Glutamatergic neuron (in vitro differentiated cells): ENCODE measurements at regions not wholly inside any gene's neighbourhood (a gene's known extent, or its start where the extent isn't known, plus 50 kb on each side); places are given as distances from the start of the nearest gene placed in this dataset.

ENCODE experiments used
- DNase-seq: peaks from one replicate; pipeline ENCODE4 v3.0.0; 2022
- H3K27ac Mint-ChIP-seq: one replicate; pipeline ENCODE4 v1.8.0; 2020; ENCODE audit warnings: mild to moderate bottlenecking, mixed read lengths, inconsistent platforms; ENCODE audit not compliant: unreplicated experiment
- H3K27me3 Mint-ChIP-seq: one replicate; pipeline ENCODE4 v1.8.0; 2020; ENCODE audit warnings: mild to moderate bottlenecking, moderate library complexity, mixed read lengths, inconsistent platforms; ENCODE audit not compliant: unreplicated experiment
- H3K36me3 Mint-ChIP-seq: one replicate; pipeline ENCODE4 v1.8.0; 2020; ENCODE audit warnings: mild to moderate bottlenecking, mixed read lengths, inconsistent platforms; ENCODE audit not compliant: unreplicated experiment
- H3K4me1 Mint-ChIP-seq: one replicate; pipeline ENCODE4 v1.8.0; 2020; ENCODE audit warnings: mild to moderate bottlenecking, low read depth, mixed read lengths, inconsistent platforms; ENCODE audit not compliant: unreplicated experiment
- H3K4me3 Mint-ChIP-seq: one replicate; pipeline ENCODE4 v1.8.0; 2020; ENCODE audit warnings: mild to moderate bottlenecking, mixed read lengths, inconsistent platforms; ENCODE audit not compliant: unreplicated experiment
- H3K9me3 Mint-ChIP-seq: one replicate; pipeline ENCODE4 v1.8.0; 2020; ENCODE audit warnings: mild to moderate bottlenecking, moderate library complexity, mixed read lengths, inconsistent platforms; ENCODE audit not compliant: unreplicated experiment
- CTCF ChIP-seq: fragments of 200-600 bp; sonication (generic); IDR thresholded peaks from one replicate; pipeline ENCODE4 v1.5.0; 2021; ENCODE audit not compliant: partially characterized antibody, unreplicated experiment

GRCh38 chr14:31982642-31983041 lies 94.5 kb upstream of the ARHGAP5 start:
- no peaks in the 10 kb centered on the region for H3K27me3 Mint-ChIP-seq
- peaks cover 12% of the 10 kb centered on the region for H3K36me3 Mint-ChIP-seq
- H3K4me3 Mint-ChIP-seq: no peak overlapping the region
- no peak for TF ChIP-seq CTCF
- H3K27ac Mint-ChIP-seq: no peak overlapping the region
- no peaks in the 10 kb centered on the region for H3K4me1 Mint-ChIP-seq
- H3K9me3 Mint-ChIP-seq: peaks cover 2% of the 10 kb centered on the region
- no peak for DNase-seq

GRCh38 chr14:31986405-31986804 lies 90.7 kb upstream of the ARHGAP5 start:
- no peak overlapping the region for H3K4me3 Mint-ChIP-seq
- H3K9me3 Mint-ChIP-seq: peaks cover 2% of the 10 kb centered on the region
- no peaks in the 10 kb centered on the region for H3K4me1 Mint-ChIP-seq
- TF ChIP-seq CTCF: no peak
- H3K27ac Mint-ChIP-seq: no peak overlapping the region
- no peak for DNase-seq
- no peaks in the 10 kb centered on the region for H3K27me3 Mint-ChIP-seq
- H3K36me3 Mint-ChIP-seq: peaks cover 7% of the 10 kb centered on the region

GRCh38 chr14:31987721-31988120 lies 89.4 kb upstream of the ARHGAP5 start:
- no peaks in the 10 kb centered on the region for H3K36me3 Mint-ChIP-seq
- TF ChIP-seq CTCF: no peak
- no peak overlapping the region for H3K4me3 Mint-ChIP-seq
- H3K9me3 Mint-ChIP-seq: peaks cover 2% of the 10 kb centered on the region
- no peak overlapping the region for H3K27ac Mint-ChIP-seq
- no peaks in the 10 kb centered on the region for H3K27me3 Mint-ChIP-seq
- H3K4me1 Mint-ChIP-seq: no peaks in the 10 kb centered on the region
- DNase-seq: no peak

- no peak overlapping the region for H3K27ac Mint-ChIP-seq
- no peaks in the 10 kb centered on the region for H3K36me3 Mint-ChIP-seq
- H3K9me3 Mint-ChIP-seq: no peaks in the 10 kb centered on the region
- H3K4me3 Mint-ChIP-seq: no peak overlapping the region
- H3K27me3 Mint-ChIP-seq: no peaks in the 10 kb centered on the region
- DNase-seq: no peak
- no peak for TF ChIP-seq CTCF
- H3K4me1 Mint-ChIP-seq: peaks cover under 1% of the 10 kb centered on the region
These were observed 88.9 kb upstream of the ARHGAP5 start for GRCh38 chr14:31988244-31988643.

DNA sequence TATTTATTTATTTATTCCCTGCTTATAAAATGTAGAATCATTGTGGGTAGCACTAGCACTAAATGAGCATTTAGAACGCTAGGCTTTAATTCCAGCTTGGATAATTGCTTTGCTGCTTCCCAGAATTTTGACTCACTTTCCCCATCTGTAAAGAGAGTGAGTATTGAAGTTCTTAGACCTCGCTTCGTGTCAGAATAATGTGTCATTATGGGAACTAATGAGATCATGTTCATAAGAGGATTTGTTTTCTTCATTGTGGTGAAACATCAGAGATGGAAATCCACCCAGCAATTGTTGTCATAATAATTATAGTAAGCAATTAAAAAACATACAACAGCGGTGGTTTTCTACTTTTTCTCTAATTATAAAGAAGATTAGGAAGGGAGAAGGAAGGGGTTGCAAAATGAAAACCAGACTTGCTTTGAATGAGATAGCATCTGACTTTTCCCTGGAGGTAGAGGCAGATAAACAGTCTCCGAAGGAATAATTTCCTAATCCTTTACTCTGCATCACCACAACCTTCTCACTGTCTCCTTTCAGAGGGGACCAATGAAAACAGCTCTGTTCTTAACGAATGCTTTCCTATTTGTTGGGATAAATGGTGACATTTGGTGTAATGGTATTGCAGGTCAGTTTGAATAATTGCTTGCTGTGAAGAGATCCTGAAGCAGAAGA lies 86.8 kb upstream of the ARHGAP5 start:
- Mint-ChIP-seq H3K9me3 (no peaks in the 10 kb centered on the region), H3K27ac (no peak overlapping the region), H3K27me3 (no peaks in the 10 kb centered on the region), H3K36me3 (no peaks in the 10 kb centered on the region), H3K4me1 (peaks cover 8% of the 10 kb centered on the region), H3K4me3 (no peak overlapping the region)
- DNase-seq: no peak
- no peak for TF ChIP-seq CTCF
